HG03025 (cell line): ENCODE measurements at regions not wholly inside any gene's neighbourhood (a gene's known extent, or its start where the extent isn't known, plus 50 kb on each side); places are given as distances from the start of the nearest gene placed in this dataset.
A peak's percentile ranks its signal among the peaks of the same experiment; 100 is the strongest.

Experiments
- ATAC-seq: cut with Tn5 transposase; IDR thresholded peaks from one replicate; pipeline ENCODE4 v1.9.1; 2021; ENCODE audit warnings: mild to moderate bottlenecking, moderate library complexity; ENCODE audit not compliant: unreplicated experiment, low FRiP score

- ATAC-seq, result no peak
Measured at GRCh38 chrX:79645749-79646148, 278.6 kb upstream of the ITM2A start.

GRCh38 chrX:79631526-79631925 lies 264.4 kb upstream of the ITM2A start:
- ATAC-seq, result no peak

GRCh38 chrX:79630033-79631009 lies 263.2 kb upstream of the ITM2A start:
- ATAC-seq, result peak; percentile 42

GRCh38 chrX:79623098-79623762 lies 256.1 kb upstream of the ITM2A start:
- ATAC-seq, result no peak

GRCh38 chrX:79618280-79618679 lies 251.1 kb upstream of the ITM2A start:
- no peak for ATAC-seq

- ATAC-seq, result no peak
Measured at GRCh38 chrX:79604364-79604763, 237.2 kb upstream of the ITM2A start.

- ATAC-seq, result no peak
Measured at GRCh38 chrX:79601341-79602131, 234.4 kb upstream of the ITM2A start.

GRCh38 chrX:79592259-79592658 lies 225.1 kb upstream of the ITM2A start:
- no peak for ATAC-seq

GRCh38 chrX:79588233-79588632 lies 221.1 kb upstream of the ITM2A start:
- no peak for ATAC-seq

- ATAC-seq, result no peak
Measured at GRCh38 chrX:79573760-79574159, 206.6 kb upstream of the ITM2A start.

- no peak for ATAC-seq
Measured at GRCh38 chrX:79572566-79572965, 205.4 kb upstream of the ITM2A start.

- ATAC-seq, result no peak
Measured at GRCh38 chrX:79570524-79571240, 203.5 kb upstream of the ITM2A start.

- no peak for ATAC-seq
Measured at GRCh38 chrX:79568309-79568708, 201.2 kb upstream of the ITM2A start.

- ATAC-seq, result no peak
Measured at GRCh38 chrX:79564362-79564761, 197.2 kb upstream of the ITM2A start.

- ATAC-seq, result no peak
Measured at GRCh38 chrX:79559290-79559689, 192.2 kb upstream of the ITM2A start.

GRCh38 chrX:79557212-79557611 lies 190.1 kb upstream of the ITM2A start:
- no peak for ATAC-seq

GRCh38 chrX:79556800-79557199 lies 189.7 kb upstream of the ITM2A start:
- ATAC-seq, result no peak

GRCh38 chrX:79530310-79531108 lies 163.4 kb upstream of the ITM2A start:
- no peak for ATAC-seq

GRCh38 chrX:79524642-79525041 lies 157.5 kb upstream of the ITM2A start:
- ATAC-seq, result peak; percentile 53
